ENCODE measurements at regions not wholly inside any gene's neighbourhood (a gene's known extent, or its start where the extent isn't known, plus 50 kb on each side); places are given as distances from the start of the nearest gene placed in this dataset.

DNA sequence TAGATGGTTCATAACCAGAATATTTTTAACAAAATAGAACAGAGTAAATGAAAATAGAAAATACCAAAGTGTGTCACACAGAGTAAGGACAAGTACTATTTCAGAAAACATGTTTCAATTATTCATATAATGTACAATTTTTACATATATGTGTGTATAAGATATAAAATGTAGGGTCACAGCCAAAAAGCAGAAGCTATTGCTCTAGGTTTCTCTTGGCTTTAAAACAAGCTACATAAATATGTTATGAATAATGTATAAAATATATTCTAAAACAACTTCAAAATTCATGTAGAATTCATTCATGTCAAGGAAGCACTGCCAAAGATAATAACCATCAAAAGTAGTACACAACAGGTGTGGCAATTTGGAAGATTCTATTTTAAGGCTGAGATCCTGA is 218.2 kb downstream of the TTC32 start:
- TF ChIP-seq, protein P1, sequence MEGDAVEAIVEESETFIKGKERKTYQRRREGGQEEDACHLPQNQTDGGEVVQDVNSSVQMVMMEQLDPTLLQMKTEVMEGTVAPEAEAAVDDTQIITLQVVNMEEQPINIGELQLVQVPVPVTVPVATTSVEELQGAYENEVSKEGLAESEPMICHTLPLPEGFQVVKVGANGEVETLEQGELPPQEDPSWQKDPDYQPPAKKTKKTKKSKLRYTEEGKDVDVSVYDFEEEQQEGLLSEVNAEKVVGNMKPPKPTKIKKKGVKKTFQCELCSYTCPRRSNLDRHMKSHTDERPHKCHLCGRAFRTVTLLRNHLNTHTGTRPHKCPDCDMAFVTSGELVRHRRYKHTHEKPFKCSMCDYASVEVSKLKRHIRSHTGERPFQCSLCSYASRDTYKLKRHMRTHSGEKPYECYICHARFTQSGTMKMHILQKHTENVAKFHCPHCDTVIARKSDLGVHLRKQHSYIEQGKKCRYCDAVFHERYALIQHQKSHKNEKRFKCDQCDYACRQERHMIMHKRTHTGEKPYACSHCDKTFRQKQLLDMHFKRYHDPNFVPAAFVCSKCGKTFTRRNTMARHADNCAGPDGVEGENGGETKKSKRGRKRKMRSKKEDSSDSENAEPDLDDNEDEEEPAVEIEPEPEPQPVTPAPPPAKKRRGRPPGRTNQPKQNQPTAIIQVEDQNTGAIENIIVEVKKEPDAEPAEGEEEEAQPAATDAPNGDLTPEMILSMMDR (IDR thresholded peaks at IDR 0.05): no peak
- no peak for TF ChIP-seq POLR2A (IDR thresholded peaks at IDR 0.05)
